Right atrium auricular region (tissue), 2 donors: ENCODE measurements at regions not wholly inside any gene's neighbourhood (a gene's known extent, or its start where the extent isn't known, plus 50 kb on each side); places are given as distances from the start of the nearest gene placed in this dataset.

Experiments
- DNase-seq: peaks from one replicate; pipeline ENCODE4 v3.0.0-alpha.2; 2019; ENCODE audit warnings: low spot score
- H3K27ac ChIP-seq, 2 donors: fragments of 200-600 bp; sonication (generic); 1 replicate in 1 of 2; 2 replicates in 1 of 2; pipeline ENCODE4 v1.5.1; 2016 to 2019
- H3K27me3 ChIP-seq, 2 donors: fragments of 200-600 bp; sonication (generic); one replicate each; pipeline versions ENCODE4 v1.5.1 to v1.6.0; 2017 to 2019
- H3K36me3 ChIP-seq: fragments of 200-600 bp; sonication (generic); one replicate; pipeline ENCODE4 v1.5.1; 2016
- H3K4me1 ChIP-seq, 2 donors: fragments of 200-600 bp; sonication (generic); one replicate each; pipeline versions ENCODE4 v1.5.1 to v1.6.0; 2017 to 2019
- H3K4me3 ChIP-seq, 2 donors: fragments of 200-600 bp; sonication (generic); 1 replicate in 1 of 2; 2 replicates in 1 of 2; pipeline ENCODE4 v1.5.1; 2017 to 2019; ENCODE audit warnings: mild to moderate bottlenecking in 1 of 2, moderate library complexity in 1 of 2
- H3K9me3 ChIP-seq, 2 donors: fragments of 200-600 bp; sonication (generic); one replicate each; pipeline ENCODE4 v1.5.1; 2019
- TF ChIP-seq, protein P1 (sequence below), 2 donors: fragments of 200-600 bp; sonication (generic); IDR thresholded peaks; one replicate each; pipeline ENCODE4 v1.5.1; 2019; ENCODE audit warnings: antibody characterized with exemption in 2 of 2

DNA sequence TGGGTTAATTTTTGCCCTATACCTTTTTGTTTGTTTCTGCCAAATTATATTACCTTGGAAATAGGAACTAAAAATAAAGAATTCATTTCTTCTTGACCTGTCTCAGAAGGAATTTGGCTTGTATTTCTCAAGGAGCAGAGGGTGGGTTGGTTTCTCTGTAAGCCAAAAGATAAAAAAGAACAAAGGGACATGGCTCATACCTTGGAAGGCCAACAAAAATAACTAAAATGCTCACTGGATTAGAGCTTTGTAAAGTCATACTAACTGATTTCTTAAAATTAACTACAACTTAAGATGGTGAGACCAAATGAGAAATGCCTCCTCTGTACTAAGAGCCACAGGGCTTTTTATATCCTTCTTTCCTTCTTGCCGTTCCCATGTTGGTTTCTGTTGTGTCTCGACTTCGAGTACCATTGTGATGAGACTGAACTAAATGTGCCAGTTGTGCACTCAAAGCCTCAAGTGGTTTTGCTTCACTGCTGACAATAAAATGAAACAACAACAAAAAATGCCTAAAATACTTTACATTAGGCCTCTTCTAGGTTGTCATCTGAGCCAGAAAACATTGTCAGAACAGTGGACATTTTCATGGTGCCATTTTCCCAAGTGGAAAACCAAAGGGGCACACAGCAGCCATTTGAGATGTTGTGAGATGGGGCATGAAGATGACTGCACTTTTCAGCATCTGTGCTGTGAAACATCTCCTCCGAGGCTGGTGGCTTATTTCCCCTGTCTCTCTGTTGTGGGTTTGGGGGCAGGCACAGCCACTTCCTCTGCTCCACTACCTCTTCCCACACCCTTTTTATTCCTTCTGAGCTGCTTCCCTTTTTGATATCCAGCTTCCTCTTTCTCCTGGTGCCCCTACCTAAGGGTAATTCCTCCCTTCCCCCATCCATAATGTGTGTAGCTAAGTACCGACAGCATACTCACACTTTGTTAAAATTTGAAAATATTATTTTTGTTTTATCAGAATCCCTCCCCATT lies 51.8 kb upstream of the AGR3 start:
- H3K4me1 ChIP-seq: no peaks in the 10 kb centered on the region
- H3K27me3 ChIP-seq: no peaks in the 10 kb centered on the region
- no peak overlapping the region for H3K4me3 ChIP-seq
- H3K36me3 ChIP-seq: no peaks in the 10 kb centered on the region
- H3K27ac ChIP-seq: no peak overlapping the region
- H3K9me3 ChIP-seq: no peaks in the 10 kb centered on the region
- no peak for DNase-seq
- TF ChIP-seq, protein P1, sequence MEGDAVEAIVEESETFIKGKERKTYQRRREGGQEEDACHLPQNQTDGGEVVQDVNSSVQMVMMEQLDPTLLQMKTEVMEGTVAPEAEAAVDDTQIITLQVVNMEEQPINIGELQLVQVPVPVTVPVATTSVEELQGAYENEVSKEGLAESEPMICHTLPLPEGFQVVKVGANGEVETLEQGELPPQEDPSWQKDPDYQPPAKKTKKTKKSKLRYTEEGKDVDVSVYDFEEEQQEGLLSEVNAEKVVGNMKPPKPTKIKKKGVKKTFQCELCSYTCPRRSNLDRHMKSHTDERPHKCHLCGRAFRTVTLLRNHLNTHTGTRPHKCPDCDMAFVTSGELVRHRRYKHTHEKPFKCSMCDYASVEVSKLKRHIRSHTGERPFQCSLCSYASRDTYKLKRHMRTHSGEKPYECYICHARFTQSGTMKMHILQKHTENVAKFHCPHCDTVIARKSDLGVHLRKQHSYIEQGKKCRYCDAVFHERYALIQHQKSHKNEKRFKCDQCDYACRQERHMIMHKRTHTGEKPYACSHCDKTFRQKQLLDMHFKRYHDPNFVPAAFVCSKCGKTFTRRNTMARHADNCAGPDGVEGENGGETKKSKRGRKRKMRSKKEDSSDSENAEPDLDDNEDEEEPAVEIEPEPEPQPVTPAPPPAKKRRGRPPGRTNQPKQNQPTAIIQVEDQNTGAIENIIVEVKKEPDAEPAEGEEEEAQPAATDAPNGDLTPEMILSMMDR (IDR thresholded peaks at IDR 0.05): no peak

DNA sequence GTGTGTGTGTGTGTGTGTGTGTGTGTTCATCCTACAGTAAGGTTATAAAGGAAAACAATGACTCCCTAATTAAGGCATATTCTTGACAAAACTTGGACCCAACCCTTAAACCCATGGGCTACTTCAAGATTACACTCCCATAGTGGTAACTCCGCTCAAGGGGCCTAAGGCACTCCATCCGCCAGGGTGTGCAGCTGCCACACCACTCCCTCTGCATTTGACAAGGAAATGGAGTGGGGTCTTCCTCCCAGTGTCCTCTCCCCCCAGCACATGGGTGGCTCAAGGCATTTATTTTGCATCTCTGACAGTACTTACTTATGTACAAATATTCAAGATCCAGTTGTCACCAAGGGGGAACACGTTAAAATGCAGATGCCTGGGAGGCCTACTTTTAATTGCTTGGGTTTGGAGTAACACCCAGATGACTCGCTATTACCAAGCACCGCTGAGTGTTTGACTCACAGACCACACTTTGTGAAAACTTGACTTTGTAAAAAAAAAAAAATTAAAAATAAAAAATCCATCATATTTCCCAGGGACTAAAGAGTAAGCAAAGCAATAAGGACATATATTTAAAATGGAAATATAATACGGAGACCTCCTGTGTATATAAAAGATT lies 53.0 kb upstream of the AGR3 start:
- Histone ChIP-seq H3K4me1 (no peaks in the 10 kb centered on the region), H3K9me3 (no peaks in the 10 kb centered on the region), H3K36me3 (no peaks in the 10 kb centered on the region), H3K27me3 (no peaks in the 10 kb centered on the region), H3K27ac (no peak overlapping the region), H3K4me3 (no peak overlapping the region)
- TF ChIP-seq, protein P1 (IDR thresholded peaks at IDR 0.05): no peak
- no peak for DNase-seq

DNA sequence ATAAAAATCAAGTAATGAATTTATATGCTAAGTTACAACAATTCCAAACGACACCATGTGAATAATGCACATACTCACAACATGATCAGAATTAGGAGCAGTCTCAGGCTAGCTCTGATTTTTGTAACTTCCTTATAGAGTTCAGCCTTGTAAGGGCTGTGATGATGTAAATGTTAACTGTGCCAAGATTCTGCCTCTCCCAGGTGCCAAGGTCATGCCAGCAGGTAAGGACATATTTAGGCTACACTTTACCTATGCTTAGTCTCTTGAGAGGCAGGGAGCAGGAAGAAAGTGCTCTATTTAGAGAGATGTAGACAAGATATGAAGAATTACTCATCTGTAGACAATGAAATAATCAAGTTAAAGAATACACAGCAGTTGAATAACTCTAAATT lies 53.6 kb upstream of the AGR3 start:
- Histone ChIP-seq H3K27ac (no peak overlapping the region), H3K36me3 (no peaks in the 10 kb centered on the region), H3K27me3 (no peaks in the 10 kb centered on the region), H3K4me3 (no peak overlapping the region), H3K4me1 (no peaks in the 10 kb centered on the region), H3K9me3 (no peaks in the 10 kb centered on the region)
- DNase-seq: no peak
- TF ChIP-seq, protein P1 (IDR thresholded peaks at IDR 0.05): no peak

DNA sequence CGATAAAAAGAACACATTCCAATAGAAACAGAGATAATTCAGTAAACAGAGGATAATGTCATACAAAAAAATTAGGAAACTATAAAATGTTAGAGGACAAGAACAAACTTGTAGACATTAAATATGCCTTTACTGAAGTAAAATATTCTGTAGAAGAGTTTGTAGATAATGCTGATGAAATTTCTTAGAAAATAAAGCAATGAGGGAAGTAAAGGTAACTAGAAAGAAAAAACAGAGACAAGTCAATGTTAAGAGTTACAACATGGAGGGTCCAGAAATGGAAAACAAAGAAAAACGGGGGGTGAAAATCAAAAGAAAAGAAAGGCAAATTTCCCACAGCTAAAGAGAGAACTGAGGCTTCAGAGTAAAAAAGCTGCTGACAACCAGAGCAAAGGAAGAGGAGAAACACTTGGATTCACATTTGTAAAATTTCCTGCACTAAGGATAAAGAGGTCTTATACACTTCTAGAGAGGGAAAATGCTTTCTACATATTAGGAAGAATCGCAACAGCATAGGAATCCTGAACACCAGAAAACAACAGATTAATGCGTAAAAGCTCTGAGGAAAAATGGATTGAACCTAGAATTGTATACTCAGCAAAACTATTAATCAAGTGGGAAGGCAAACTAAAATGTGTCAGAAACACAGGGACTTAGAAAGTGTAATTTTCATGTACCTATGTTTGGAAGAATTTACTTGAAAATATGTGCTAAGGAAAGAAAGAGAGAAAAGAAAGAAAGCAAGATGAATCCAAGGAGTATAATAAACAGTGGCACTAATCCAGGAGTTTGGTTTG lies 55.0 kb upstream of the AGR3 start:
- Histone ChIP-seq H3K4me1 (no peaks in the 10 kb centered on the region), H3K36me3 (no peaks in the 10 kb centered on the region), H3K9me3 (no peaks in the 10 kb centered on the region), H3K27me3 (no peaks in the 10 kb centered on the region), H3K4me3 (no peak overlapping the region), H3K27ac (no peak overlapping the region)
- no peak for DNase-seq
- TF ChIP-seq, protein P1 (IDR thresholded peaks at IDR 0.05): no peak

DNA sequence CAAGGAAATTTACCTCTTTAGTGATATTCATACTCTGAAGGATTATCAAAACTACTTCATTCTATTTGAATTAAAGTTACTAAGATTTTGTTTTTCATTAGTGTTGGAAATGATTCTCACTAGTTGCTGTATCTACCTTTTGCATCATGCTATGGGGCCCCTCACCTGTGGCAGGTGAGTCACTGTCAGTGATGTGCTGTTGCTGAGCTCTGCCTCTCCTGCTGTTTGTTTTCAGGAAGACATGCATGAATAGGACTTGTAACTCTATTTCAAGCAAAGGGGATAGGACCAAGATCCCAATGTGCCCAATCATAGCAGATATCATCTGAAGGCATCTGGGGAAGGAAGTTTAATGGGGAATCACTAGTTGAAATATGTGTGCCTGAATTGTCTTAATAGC lies 57.4 kb upstream of the AGR3 start:
- TF ChIP-seq, protein P1 (IDR thresholded peaks at IDR 0.05): no peak
- no peaks in the 10 kb centered on the region for H3K4me1 ChIP-seq
- H3K4me3 ChIP-seq: no peak overlapping the region
- no peak overlapping the region for H3K27ac ChIP-seq
- no peaks in the 10 kb centered on the region for H3K36me3 ChIP-seq
- no peaks in the 10 kb centered on the region for H3K27me3 ChIP-seq
- DNase-seq: no peak
- no peaks in the 10 kb centered on the region for H3K9me3 ChIP-seq
